Liver (tissue), 8 donors: ENCODE measurements at regions not wholly inside any gene's neighbourhood (a gene's known extent, or its start where the extent isn't known, plus 50 kb on each side); places are given as distances from the start of the nearest gene placed in this dataset.

Experiments
- DNase-seq: peaks from one replicate; pipeline ENCODE4 v3.0.0-alpha.2; 2017; ENCODE audit warnings: low spot score
- H3K27ac ChIP-seq, 2 donors: one replicate each; pipeline ENCODE4 v1.7.0; 2013; ENCODE audit warnings: inconsistent platforms in 2 of 2, low read length in 2 of 2, control low read depth in 1 of 2, low read depth in 1 of 2, mild to moderate bottlenecking in 1 of 2
- H3K27me3 ChIP-seq, 4 donors: one replicate each; pipeline versions ENCODE4 v1.6.1 to v1.7.0; 2013; ENCODE audit warnings: low read length in 3 of 4, inconsistent platforms in 1 of 4, mild to moderate bottlenecking in 1 of 4, moderate library complexity in 1 of 4; ENCODE audit not compliant: control insufficient read depth in 4 of 4, insufficient read depth in 4 of 4
- H3K36me3 ChIP-seq, 4 donors: one replicate each; pipeline versions ENCODE4 v1.6.1 to v1.7.0; 2013; ENCODE audit warnings: low read length in 3 of 4, mild to moderate bottlenecking in 3 of 4, low read depth in 1 of 4, moderate library complexity in 1 of 4; ENCODE audit not compliant: control insufficient read depth in 4 of 4, insufficient read depth in 3 of 4
- H3K4me1 ChIP-seq, 4 donors: one replicate each; pipeline versions ENCODE4 v1.6.1 to v1.7.0; 2013; ENCODE audit warnings: low read length in 3 of 4, mild to moderate bottlenecking in 3 of 4, moderate library complexity in 1 of 4; ENCODE audit not compliant: control insufficient read depth in 4 of 4, insufficient read depth in 4 of 4
- H3K4me3 ChIP-seq, 3 donors: one replicate each; pipeline versions ENCODE4 v1.6.1 to v1.7.0; 2013; ENCODE audit warnings: low read length in 3 of 3, control low read depth in 1 of 3, low read depth in 1 of 3, mild to moderate bottlenecking in 1 of 3
- H3K9ac ChIP-seq, 2 donors: one replicate each; pipeline ENCODE4 v1.7.0; 2013; ENCODE audit warnings: low read length in 2 of 2, mild to moderate bottlenecking in 2 of 2, moderate library complexity in 2 of 2, control low read depth in 1 of 2, low read depth in 1 of 2
- H3K9me3 ChIP-seq, 4 donors: one replicate each; pipeline versions ENCODE4 v1.6.1 to v1.7.0; 2013; ENCODE audit warnings: low read length in 3 of 4; ENCODE audit not compliant: control insufficient read depth in 4 of 4
- ATF3 ChIP-seq: IDR thresholded peaks from 2 replicates; pipeline ENCODE4 v1.6.1; 2016; ENCODE audit warnings: antibody characterized with exemption
- CTCF ChIP-seq: fragments of 150-350 bp; IDR thresholded peaks from 2 replicates; pipeline ENCODE4 v1.5.1; 2017; ENCODE audit warnings: improper control_type of control experiment, low read depth, low read length; ENCODE audit not compliant: missing input control
- EGR1 ChIP-seq, 2 donors: IDR thresholded peaks; 2 replicates each; pipeline ENCODE4 v1.6.1; 2016 to 2018; ENCODE audit warnings: antibody characterized with exemption in 2 of 2, low read depth in 2 of 2
- GABPA ChIP-seq, 2 donors: IDR thresholded peaks in 1 of 2; conservative IDR thresholded peaks in 1 of 2; 2 replicates each; pipeline ENCODE4 v1.6.1; 2016; ENCODE audit warnings: antibody characterized with exemption in 2 of 2, mild to moderate bottlenecking in 1 of 2, moderate library complexity in 1 of 2
- HNF4A ChIP-seq, 2 donors: conservative IDR thresholded peaks; 2 replicates each; pipeline ENCODE4 v1.6.1; 2016; ENCODE audit warnings: antibody characterized with exemption in 2 of 2, mild to moderate bottlenecking in 2 of 2
- HNF4G ChIP-seq: IDR thresholded peaks from 2 replicates; pipeline ENCODE4 v1.6.1; 2016; ENCODE audit warnings: antibody characterized with exemption
- JUND ChIP-seq, 2 donors: IDR thresholded peaks; 2 replicates each; pipeline ENCODE4 v1.6.1; 2016; ENCODE audit warnings: antibody characterized with exemption in 2 of 2
- NR2F2 ChIP-seq: IDR thresholded peaks from 2 replicates; pipeline ENCODE4 v1.6.1; 2016; ENCODE audit warnings: antibody characterized with exemption
- REST ChIP-seq: IDR thresholded peaks from 2 replicates; pipeline ENCODE4 v1.6.1; 2016; ENCODE audit warnings: antibody characterized with exemption, mild to moderate bottlenecking
- RXRA ChIP-seq, 2 donors: IDR thresholded peaks; 2 replicates each; pipeline ENCODE4 v1.6.1; 2017 to 2018; ENCODE audit warnings: antibody characterized with exemption in 2 of 2, mild to moderate bottlenecking in 1 of 2
- SP1 ChIP-seq: IDR thresholded peaks from 2 replicates; pipeline ENCODE4 v1.6.1; 2018; ENCODE audit warnings: antibody characterized with exemption, mild to moderate bottlenecking
- TAF1 ChIP-seq: conservative IDR thresholded peaks from 2 replicates; pipeline ENCODE4 v1.6.1; 2016; ENCODE audit warnings: antibody characterized with exemption, mild to moderate bottlenecking
- YY1 ChIP-seq: IDR thresholded peaks from 2 replicates; pipeline ENCODE4 v1.6.1; 2016; ENCODE audit warnings: antibody characterized with exemption, mild to moderate bottlenecking
- ZBTB33 ChIP-seq: IDR thresholded peaks from 2 replicates; pipeline ENCODE4 v1.6.1; 2016; ENCODE audit warnings: antibody characterized with exemption
- WGBS: extraction: QIAGEN DNeasy Blood & Tissue Kit; methylation state at CpG from one replicate; pipeline ENCODE4 v1.1.7; 2013; 5-methylcytosine and 5-hydroxymethylcytosine counted together
- donor health status: healthy.
- donor health status: healthy.
- donor health status: healthy.
- donor health status: healthy.
- donor health status: healthy.

GRCh38 chr16:76038097-76038496, 239.1 kb upstream of the CNTNAP4 start:
- no peak overlapping the region for H3K4me3 ChIP-seq
- no peak for DNase-seq
- H3K4me1 ChIP-seq, result no peaks in the 10 kb centered on the region
- no peaks in the 10 kb centered on the region for H3K27me3 ChIP-seq
- no peak overlapping the region for H3K9ac ChIP-seq
- peaks cover 0 to 5% (median under 1%) of the 10 kb centered on the region in 4 donors for H3K9me3 ChIP-seq
- H3K27ac ChIP-seq, result no peak overlapping the region
- no peaks in the 10 kb centered on the region for H3K36me3 ChIP-seq
- 79% methylated on average over 1 of the region's 1 CpG for WGBS
- TF ChIP-seq ZBTB33, result no peak
- TF ChIP-seq NR2F2, result no peak

- no peak for DNase-seq
- Histone ChIP-seq H3K9ac (no peak overlapping the region), H3K4me1 (no peaks in the 10 kb centered on the region), H3K9me3 (peaks cover 0 to 10% (median 0%) of the 10 kb centered on the region in 4 donors), H3K27me3 (no peaks in the 10 kb centered on the region), H3K27ac (no peak overlapping the region), H3K36me3 (no peaks in the 10 kb centered on the region), H3K4me3 (no peak overlapping the region)
- 64% methylated on average over 2 of the region's 2 CpGs for WGBS
- TF ChIP-seq REST (no peak), CTCF (no peak), GABPA (IDR thresholded peaks at IDR 0.05 in 1 of 2, conservative IDR thresholded peaks at IDR 0.05 in 1 of 2) (no peak), HNF4A (conservative IDR thresholded peaks at IDR 0.05) (no peak), EGR1 (IDR thresholded peaks at IDR 0.05; ENCODE audit: low read depth in 2 of 2) (no peak), NR2F2 (no peak)
Measured at GRCh38 chr16:76052725-76053124, 224.5 kb upstream of the CNTNAP4 start.

- DNase-seq, result no peak
- Histone ChIP-seq H3K9me3 (peaks cover 0 to 5% (median 0%) of the 10 kb centered on the region in 4 donors), H3K9ac (no peak overlapping the region), H3K4me3 (no peak overlapping the region), H3K27ac (no peak overlapping the region), H3K4me1 (no peaks in the 10 kb centered on the region), H3K27me3 (peaks cover 0 to 5% (median 0%) of the 10 kb centered on the region in 4 donors), H3K36me3 (no peaks in the 10 kb centered on the region)
- 75% methylated on average over 3 of the region's 3 CpGs for WGBS
- TF ChIP-seq JUND (IDR thresholded peaks at IDR 0.05), result no peak
- TF ChIP-seq TAF1, result no peak
- no peak for TF ChIP-seq RXRA (IDR thresholded peaks at IDR 0.05)
- no peak for TF ChIP-seq REST
- no peak for TF ChIP-seq ATF3
- no peak for TF ChIP-seq CTCF
- no peak for TF ChIP-seq NR2F2
- TF ChIP-seq SP1, result no peak
- no peak for TF ChIP-seq YY1
- no peak for TF ChIP-seq HNF4G
Measured at GRCh38 chr16:76059186-76059585, 218.0 kb upstream of the CNTNAP4 start.
